HepG2 (cell line): ENCODE measurements at regions not wholly inside any gene's neighbourhood (a gene's known extent, or its start where the extent isn't known, plus 50 kb on each side); places are given as distances from the start of the nearest gene placed in this dataset.

Experiments used
- ATAC-seq: fragments of 200-7000 bp; cut with Tn5 transposase; 3 replicates; pipeline ENCODE4 v1.9.1; 2020; ENCODE audit warnings: mild to moderate bottlenecking, moderate library complexity
- BruUV-seq: library from RNA; stranded (reverse); fragments of 400-500 nt; replicated peaks from 2 replicates; lab custom pipeline; 2021; lab: Mats Ljungman, UMichigan
- CTCF ChIA-PET: fragments of 300-600 bp; formaldehyde crosslinking; extraction: SDS; loops from one replicate; lab custom pipeline; 2021; ENCODE audit warnings: low total read pairs, inconsistent platforms, low intra/inter-chr PET ratio; lab: Yijun Ruan, JAX
- POLR2A ChIA-PET: fragments of 350-600 bp; sonication (Branson Sonifier 250); formaldehyde crosslinking; loops from one replicate; lab custom pipeline; 2020; ENCODE audit warnings: antibody characterized with exemption, inconsistent platforms; lab: Yijun Ruan, JAX
- DNase-seq: peaks from one replicate; pipeline ENCODE4 v3.0.0-alpha.2; 2015; ENCODE audit warnings: low spot score
- FAIRE-seq: peaks from 3 replicates; lab custom pipeline; 2011; peaks lifted over from hg19 to GRCh38; lab: Jason Lieb, UNC
- H2AFZ ChIP-seq: one replicate; pipeline ENCODE4 v1.6.1; 2011; ENCODE audit warnings: low read length, inconsistent platforms
- H3K27ac ChIP-seq: fragments of 300-600 bp; 3 replicates; pipeline ENCODE4 v1.8.0; 2011; ENCODE audit warnings: mixed run types, mild to moderate bottlenecking, mixed read lengths, low read length, inconsistent platforms; ENCODE audit not compliant: insufficient read depth; ENCODE audit errors: extremely low read length
- H3K27me3 ChIP-seq, 2 experiments: fragments of 200-600 bp in 1 of 2; 2 replicates in 1 of 2; 3 replicates in 1 of 2; pipeline versions ENCODE4 v1.6.0 to v1.8.0; 2011; ENCODE audit warnings: low read length in 2 of 2, mild to moderate bottlenecking in 2 of 2, moderate library complexity in 2 of 2, inconsistent platforms in 1 of 2; ENCODE audit not compliant: insufficient read depth in 2 of 2, control insufficient read depth in 1 of 2
- H3K36me3 ChIP-seq, 2 experiments: fragments of 200-600 bp in 1 of 2; replicated peaks in 1 of 2; 2 replicates in 1 of 2; 3 replicates in 1 of 2; pipeline versions ENCODE4 v1.5.1 to v1.8.0; 2011; ENCODE audit warnings: low read length in 2 of 2, inconsistent platforms in 1 of 2; ENCODE audit not compliant: insufficient read depth in 2 of 2, control insufficient read depth in 1 of 2
- H3K4me1 ChIP-seq: 2 replicates; pipeline ENCODE4 v1.5.1; 2012; ENCODE audit warnings: low read length, inconsistent platforms; ENCODE audit not compliant: insufficient read depth
- H3K4me2 ChIP-seq: 2 replicates; pipeline ENCODE4 v1.6.0; 2011; ENCODE audit warnings: low read depth, low read length, inconsistent platforms
- H3K4me3 ChIP-seq, 3 experiments: fragments of 200-600 bp in 1 of 3; sonication (generic), shearing (Covaris generic) in 1 of 3; replicated peaks in 1 of 3; 2 replicates each; pipeline ENCODE4 v1.5.1; 2011 to 2016; ENCODE audit warnings: low read length in 3 of 3, inconsistent platforms in 2 of 3, low read depth in 2 of 3, mild to moderate bottlenecking in 2 of 3, control low read depth in 1 of 3, mixed read lengths in 1 of 3; ENCODE audit not compliant: insufficient read depth in 1 of 3
- H3K79me2 ChIP-seq: one replicate; pipeline ENCODE4 v1.6.1; 2011; ENCODE audit warnings: low read length, inconsistent platforms; ENCODE audit not compliant: insufficient read depth
- H3K9ac ChIP-seq: 2 replicates; pipeline ENCODE4 v1.6.0; 2011; ENCODE audit warnings: mild to moderate bottlenecking, low read depth, low read length, inconsistent platforms; ENCODE audit not compliant: insufficient read depth
- H3K9me3 ChIP-seq: 2 replicates; pipeline ENCODE4 v1.5.1; 2012; ENCODE audit warnings: mild to moderate bottlenecking, low read length
- H4K20me1 ChIP-seq: 2 replicates; pipeline ENCODE4 v1.6.0; 2011; ENCODE audit warnings: inconsistent platforms, mild to moderate bottlenecking, low read length, moderate library complexity; ENCODE audit not compliant: insufficient read depth
- CEBPZ ChIP-seq: IDR thresholded peaks from 2 replicates; pipeline ENCODE4 v1.6.1; 2012; ENCODE audit warnings: low read length, improper control_type of control experiment
- HOXA3 ChIP-seq: sonication (generic); formaldehyde crosslinking; IDR thresholded peaks from 2 replicates; pipeline ENCODE4 v1.5.0; 2020; ENCODE audit warnings: missing genetic modification reagents
- IKZF4 ChIP-seq: sonication (generic); formaldehyde crosslinking; IDR thresholded peaks from 2 replicates; pipeline ENCODE4 v1.5.1; 2020; ENCODE audit warnings: borderline replicate concordance, mild to moderate bottlenecking, low read depth, missing genetic modification reagents; ENCODE audit errors: not compliant biosample characterization
- IRF2 ChIP-seq: IDR thresholded peaks from 2 replicates; pipeline ENCODE4 v1.6.1; 2018; ENCODE audit warnings: missing genetic modification reagents, missing compliant biosample characterization
- JARID2 ChIP-seq: sonication (generic); formaldehyde crosslinking; IDR thresholded peaks from 2 replicates; pipeline ENCODE4 v1.8.1; 2023; ENCODE audit warnings: missing genetic modification reagents, inconsistent platforms; ENCODE audit not compliant: insufficient replicate concordance
- MED13 ChIP-seq: sonication (generic); formaldehyde crosslinking; IDR thresholded peaks from 2 replicates; pipeline ENCODE4 v1.5.0; 2020; ENCODE audit warnings: missing genetic modification reagents
- MEIS2 ChIP-seq: sonication (generic); formaldehyde crosslinking; IDR thresholded peaks from 2 replicates; pipeline ENCODE4 v1.9.0; 2021; ENCODE audit warnings: mild to moderate bottlenecking, missing genetic modification reagents
- PAX8 ChIP-seq: sonication (generic); formaldehyde crosslinking; IDR thresholded peaks from 2 replicates; pipeline ENCODE4 v1.8.0; 2022; ENCODE audit warnings: mild to moderate bottlenecking, missing genetic modification reagents, borderline replicate concordance
- PCBP2 ChIP-seq: fragments of 200-400 bp; formaldehyde crosslinking; optimal IDR thresholded peaks from 2 replicates; pipeline ENCODE3; 2018; ENCODE audit warnings: low read length, low read depth; ENCODE audit not compliant: poor library complexity, severe bottlenecking
- RBM22 ChIP-seq: fragments of 200-400 bp; formaldehyde crosslinking; optimal IDR thresholded peaks from 2 replicates; pipeline ENCODE3; 2017; ENCODE audit warnings: mild to moderate bottlenecking, low read length, moderate library complexity
- ZNF660 ChIP-seq: sonication (generic); formaldehyde crosslinking; IDR thresholded peaks from 2 replicates; pipeline ENCODE4 v1.5.1; 2020; ENCODE audit warnings: mild to moderate bottlenecking, low read depth, missing genetic modification reagents, borderline replicate concordance
- WGBS: methylation state at CpG from one replicate; pipeline ENCODE4 v1.1.6; 2017; ENCODE audit warnings: low lambda C conversion rate; 5-methylcytosine and 5-hydroxymethylcytosine counted together
- in situ Hi-C: cut with HindIII; loops from 2 replicates; pipeline ENCODE4 v1.10.0; 2017; ENCODE audit warnings: low pct_unique_long_range_greater_than_20kb; ENCODE audit not compliant: extremely low pct_ligation_motif_present
- intact Hi-C: fragments of 100-400 bp; cut with micrococcal nuclease; formaldehyde crosslinking; loops from one replicate; pipeline ENCODE4 v1.10.0; 2022; ENCODE audit not compliant: unreplicated experiment
- TF ChIP-seq, protein P1 (sequence below): IDR thresholded peaks from 2 replicates; pipeline ENCODE4 v1.6.1; 2016; ENCODE audit warnings: low read depth
- TF ChIP-seq, protein P2 (sequence below): sonication (generic); formaldehyde crosslinking; IDR thresholded peaks from 2 replicates; pipeline ENCODE4 v1.5.0; 2020; ENCODE audit warnings: mild to moderate bottlenecking, missing genetic modification reagents
- TF ChIP-seq, protein P3 (sequence below): sonication (generic); formaldehyde crosslinking; IDR thresholded peaks from 2 replicates; pipeline ENCODE4 v1.4.0; 2020; ENCODE audit warnings: missing genetic modification reagents, borderline replicate concordance

- Histone ChIP-seq H3K27ac (no peak overlapping the region), H3K79me2 (no peaks in the 10 kb centered on the region), H3K9me3 (no peaks in the 10 kb centered on the region), H3K4me3 (no peak overlapping the region), H4K20me1 (no peaks in the 10 kb centered on the region), H3K36me3 (no peaks in the 10 kb centered on the region), H3K4me1 (peaks cover 8% of the 10 kb centered on the region), H3K4me2 (no peak overlapping the region), H3K9ac (no peak overlapping the region), H2AFZ (no peak overlapping the region), H3K27me3 (no peaks in the 10 kb centered on the region)
- WGBS = 88% methylated on average over 3 of the region's 3 CpGs
- ATAC-seq (no peak), DNase-seq (no peak), FAIRE-seq (no peak)
- no TSS peak for BruUV-seq
- POLR2A ChIA-PET = no interaction called here
- intact Hi-C loops = no loop called here
- in situ Hi-C loops = no loop called here
- CTCF ChIA-PET = no interaction called here
- TF ChIP-seq, protein P1, sequence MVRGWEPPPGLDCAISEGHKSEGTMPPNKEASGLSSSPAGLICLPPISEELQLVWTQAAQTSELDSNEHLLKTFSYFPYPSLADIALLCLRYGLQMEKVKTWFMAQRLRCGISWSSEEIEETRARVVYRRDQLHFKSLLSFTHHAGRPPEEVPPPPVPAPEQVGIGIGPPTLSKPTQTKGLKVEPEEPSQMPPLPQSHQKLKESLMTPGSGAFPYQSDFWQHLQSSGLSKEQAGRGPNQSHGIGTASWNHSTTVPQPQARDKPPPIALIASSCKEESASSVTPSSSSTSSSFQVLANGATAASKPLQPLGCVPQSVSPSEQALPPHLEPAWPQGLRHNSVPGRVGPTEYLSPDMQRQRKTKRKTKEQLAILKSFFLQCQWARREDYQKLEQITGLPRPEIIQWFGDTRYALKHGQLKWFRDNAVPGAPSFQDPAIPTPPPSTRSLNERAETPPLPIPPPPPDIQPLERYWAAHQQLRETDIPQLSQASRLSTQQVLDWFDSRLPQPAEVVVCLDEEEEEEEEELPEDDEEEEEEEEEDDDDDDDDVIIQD (CRISPR knock-in tag) = no peak
- TF ChIP-seq, protein P2, sequence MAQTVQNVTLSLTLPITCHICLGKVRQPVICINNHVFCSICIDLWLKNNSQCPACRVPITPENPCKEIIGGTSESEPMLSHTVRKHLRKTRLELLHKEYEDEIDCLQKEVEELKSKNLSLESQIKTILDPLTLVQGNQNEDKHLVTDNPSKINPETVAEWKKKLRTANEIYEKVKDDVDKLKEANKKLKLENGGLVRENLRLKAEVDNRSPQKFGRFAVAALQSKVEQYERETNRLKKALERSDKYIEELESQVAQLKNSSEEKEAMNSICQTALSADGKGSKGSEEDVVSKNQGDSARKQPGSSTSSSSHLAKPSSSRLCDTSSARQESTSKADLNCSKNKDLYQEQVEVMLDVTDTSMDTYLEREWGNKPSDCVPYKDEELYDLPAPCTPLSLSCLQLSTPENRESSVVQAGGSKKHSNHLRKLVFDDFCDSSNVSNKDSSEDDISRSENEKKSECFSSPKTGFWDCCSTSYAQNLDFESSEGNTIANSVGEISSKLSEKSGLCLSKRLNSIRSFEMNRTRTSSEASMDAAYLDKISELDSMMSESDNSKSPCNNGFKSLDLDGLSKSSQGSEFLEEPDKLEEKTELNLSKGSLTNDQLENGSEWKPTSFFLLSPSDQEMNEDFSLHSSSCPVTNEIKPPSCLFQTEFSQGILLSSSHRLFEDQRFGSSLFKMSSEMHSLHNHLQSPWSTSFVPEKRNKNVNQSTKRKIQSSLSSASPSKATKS = no peak
- no peak for TF ChIP-seq CEBPZ
- no peak for TF ChIP-seq PCBP2
- no peak for TF ChIP-seq MEIS2 (CRISPR knock-in tag)
- no peak for TF ChIP-seq MED13 (CRISPR knock-in tag)
- TF ChIP-seq RBM22 = no peak
- TF ChIP-seq ZNF660 (CRISPR knock-in tag) = no peak
- TF ChIP-seq JARID2 (CRISPR knock-in tag) = no peak
- TF ChIP-seq, protein P3, sequence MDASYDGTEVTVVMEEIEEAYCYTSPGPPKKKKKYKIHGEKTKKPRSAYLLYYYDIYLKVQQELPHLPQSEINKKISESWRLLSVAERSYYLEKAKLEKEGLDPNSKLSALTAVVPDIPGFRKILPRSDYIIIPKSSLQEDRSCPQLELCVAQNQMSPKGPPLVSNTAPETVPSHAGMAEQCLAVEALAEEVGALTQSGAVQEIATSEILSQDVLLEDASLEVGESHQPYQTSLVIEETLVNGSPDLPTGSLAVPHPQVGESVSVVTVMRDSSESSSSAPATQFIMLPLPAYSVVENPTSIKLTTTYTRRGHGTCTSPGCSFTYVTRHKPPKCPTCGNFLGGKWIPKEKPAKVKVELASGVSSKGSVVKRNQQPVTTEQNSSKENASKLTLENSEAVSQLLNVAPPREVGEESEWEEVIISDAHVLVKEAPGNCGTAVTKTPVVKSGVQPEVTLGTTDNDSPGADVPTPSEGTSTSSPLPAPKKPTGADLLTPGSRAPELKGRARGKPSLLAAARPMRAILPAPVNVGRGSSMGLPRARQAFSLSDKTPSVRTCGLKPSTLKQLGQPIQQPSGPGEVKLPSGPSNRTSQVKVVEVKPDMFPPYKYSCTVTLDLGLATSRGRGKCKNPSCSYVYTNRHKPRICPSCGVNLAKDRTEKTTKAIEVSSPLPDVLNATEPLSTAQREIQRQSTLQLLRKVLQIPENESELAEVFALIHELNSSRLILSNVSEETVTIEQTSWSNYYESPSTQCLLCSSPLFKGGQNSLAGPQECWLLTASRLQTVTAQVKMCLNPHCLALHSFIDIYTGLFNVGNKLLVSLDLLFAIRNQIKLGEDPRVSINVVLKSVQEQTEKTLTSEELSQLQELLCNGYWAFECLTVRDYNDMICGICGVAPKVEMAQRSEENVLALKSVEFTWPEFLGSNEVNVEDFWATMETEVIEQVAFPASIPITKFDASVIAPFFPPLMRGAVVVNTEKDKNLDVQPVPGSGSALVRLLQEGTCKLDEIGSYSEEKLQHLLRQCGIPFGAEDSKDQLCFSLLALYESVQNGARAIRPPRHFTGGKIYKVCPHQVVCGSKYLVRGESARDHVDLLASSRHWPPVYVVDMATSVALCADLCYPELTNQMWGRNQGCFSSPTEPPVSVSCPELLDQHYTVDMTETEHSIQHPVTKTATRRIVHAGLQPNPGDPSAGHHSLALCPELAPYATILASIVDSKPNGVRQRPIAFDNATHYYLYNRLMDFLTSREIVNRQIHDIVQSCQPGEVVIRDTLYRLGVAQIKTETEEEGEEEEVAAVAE (CRISPR knock-in tag) = no peak
- TF ChIP-seq HOXA3 (CRISPR knock-in tag) = no peak
- no peak for TF ChIP-seq IRF2 (CRISPR knock-in tag)
- no peak for TF ChIP-seq IKZF4 (CRISPR knock-in tag)
- TF ChIP-seq PAX8 = no peak
These were observed 1344.6 kb upstream of the ZEB2 start for GRCh38 chr2:145864501-145864900.
